Left lung (tissue), 4 donors: ENCODE measurements at regions not wholly inside any gene's neighbourhood (a gene's known extent, or its start where the extent isn't known, plus 50 kb on each side); places are given as distances from the start of the nearest gene placed in this dataset.

Experiments used
- ATAC-seq: fragments of 200-7000 bp; cut with Tn5 transposase; one replicate; pipeline ENCODE4 v1.9.1; 2020; ENCODE audit warnings: moderate library complexity
- DNase-seq, 4 donors: peaks; one replicate each; pipeline ENCODE4 v3.0.0-alpha.2; 2013 to 2020
- H3K27ac ChIP-seq, 2 donors: fragments of 200-600 bp; sonication (generic) in 1 of 2; one replicate each; pipeline versions ENCODE4 v1.5.0 to v1.8.0; 2020 to 2021
- H3K27me3 ChIP-seq, 2 donors: fragments of 200-600 bp; sonication (generic) in 1 of 2; one replicate each; pipeline versions ENCODE4 v1.5.0 to v1.8.0; 2020 to 2021
- H3K36me3 ChIP-seq, 2 donors: fragments of 200-600 bp; sonication (generic) in 1 of 2; one replicate each; pipeline versions ENCODE4 v1.5.0 to v1.8.0; 2020 to 2021
- H3K4me1 ChIP-seq, 2 donors: fragments of 200-600 bp; one replicate each; pipeline ENCODE4 v1.8.0; 2021
- H3K4me3 ChIP-seq, 2 donors: fragments of 200-600 bp; sonication (generic) in 1 of 2; one replicate each; pipeline versions ENCODE4 v1.5.0 to v1.8.0; 2020 to 2021; ENCODE audit warnings: mild to moderate bottlenecking in 1 of 2
- H3K9me3 ChIP-seq, 2 donors: fragments of 200-600 bp; sonication (generic) in 1 of 2; one replicate each; pipeline versions ENCODE4 v1.5.0 to v1.8.0; 2020 to 2021
- intact Hi-C, 2 donors: fragments of 100-400 bp; cut with DNase I; formaldehyde crosslinking; loops; one replicate each; pipeline versions ENCODE4 v1.11.2 to v1.14.2; 2022
- TF ChIP-seq, protein P1 (sequence below), 2 donors: fragments of 200-600 bp; sonication (generic) in 1 of 2; IDR thresholded peaks; one replicate each; pipeline versions ENCODE4 v1.5.0 to v1.8.0; 2021; ENCODE audit warnings: antibody characterized with exemption in 2 of 2
- donor health status: DM: no; HTN: yes; CAD: no.
- donor health status: DM: no; HTN: no; CAD: no.

DNA sequence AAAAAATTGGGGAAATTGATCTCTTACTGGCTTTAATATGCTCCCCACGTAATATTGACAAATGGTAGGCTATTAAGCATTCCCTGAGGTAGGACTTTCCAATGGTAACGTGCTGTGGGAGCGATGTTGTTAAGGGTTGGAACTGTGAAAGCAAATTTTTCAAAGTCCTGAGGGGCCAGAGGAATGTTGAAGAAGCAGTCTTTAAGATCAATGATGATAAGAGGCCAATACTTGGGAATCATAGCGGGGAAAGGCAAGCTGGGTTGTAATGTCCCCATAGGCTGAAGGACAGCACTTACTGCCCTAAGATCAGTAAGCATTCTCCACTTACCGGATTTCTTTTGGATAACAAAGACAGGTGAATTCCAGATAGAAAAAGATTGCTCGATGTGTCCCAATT lies 69.6 kb upstream of the ARL4D start:
- no peak overlapping the region for H3K27ac ChIP-seq
- H3K4me1 ChIP-seq = peaks cover 4 to 6% of the 10 kb centered on the region in 2 donors
- no peaks in the 10 kb centered on the region for H3K27me3 ChIP-seq
- TF ChIP-seq, protein P1, sequence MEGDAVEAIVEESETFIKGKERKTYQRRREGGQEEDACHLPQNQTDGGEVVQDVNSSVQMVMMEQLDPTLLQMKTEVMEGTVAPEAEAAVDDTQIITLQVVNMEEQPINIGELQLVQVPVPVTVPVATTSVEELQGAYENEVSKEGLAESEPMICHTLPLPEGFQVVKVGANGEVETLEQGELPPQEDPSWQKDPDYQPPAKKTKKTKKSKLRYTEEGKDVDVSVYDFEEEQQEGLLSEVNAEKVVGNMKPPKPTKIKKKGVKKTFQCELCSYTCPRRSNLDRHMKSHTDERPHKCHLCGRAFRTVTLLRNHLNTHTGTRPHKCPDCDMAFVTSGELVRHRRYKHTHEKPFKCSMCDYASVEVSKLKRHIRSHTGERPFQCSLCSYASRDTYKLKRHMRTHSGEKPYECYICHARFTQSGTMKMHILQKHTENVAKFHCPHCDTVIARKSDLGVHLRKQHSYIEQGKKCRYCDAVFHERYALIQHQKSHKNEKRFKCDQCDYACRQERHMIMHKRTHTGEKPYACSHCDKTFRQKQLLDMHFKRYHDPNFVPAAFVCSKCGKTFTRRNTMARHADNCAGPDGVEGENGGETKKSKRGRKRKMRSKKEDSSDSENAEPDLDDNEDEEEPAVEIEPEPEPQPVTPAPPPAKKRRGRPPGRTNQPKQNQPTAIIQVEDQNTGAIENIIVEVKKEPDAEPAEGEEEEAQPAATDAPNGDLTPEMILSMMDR (IDR thresholded peaks at IDR 0.05) = no peak
- no peaks in the 10 kb centered on the region for H3K36me3 ChIP-seq
- DNase-seq = no peak
- no peak overlapping the region for H3K4me3 ChIP-seq
- H3K9me3 ChIP-seq = no peaks in the 10 kb centered on the region
- intact Hi-C loops = no loop called here
- no peak for ATAC-seq

DNA sequence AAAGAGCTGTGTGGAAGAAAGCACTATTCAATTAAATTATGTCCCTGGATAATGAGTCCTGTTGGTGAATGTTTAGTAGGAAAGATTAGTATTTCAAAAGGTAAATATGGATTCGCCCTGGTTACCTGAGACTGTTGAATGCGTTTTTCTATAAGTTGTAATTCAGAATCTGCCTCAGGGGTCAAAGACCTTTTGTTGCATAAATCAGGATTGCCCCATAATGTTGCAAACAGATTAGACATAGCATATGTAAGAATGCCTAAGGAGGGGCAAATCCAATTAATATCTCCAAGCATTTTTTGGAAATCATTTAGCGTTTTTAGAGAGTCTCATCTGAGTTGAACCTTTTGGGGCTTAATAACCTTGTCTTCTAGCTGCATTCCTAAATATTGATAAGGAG lies 70.1 kb upstream of the ARL4D start:
- Histone ChIP-seq H3K27me3 (no peaks in the 10 kb centered on the region), H3K4me3 (no peak overlapping the region), H3K36me3 (no peaks in the 10 kb centered on the region), H3K9me3 (no peaks in the 10 kb centered on the region), H3K4me1 (peaks cover 0 to under 1% of the 10 kb centered on the region in 2 donors), H3K27ac (no peak overlapping the region)
- TF ChIP-seq, protein P1 (IDR thresholded peaks at IDR 0.05) = no peak
- ATAC-seq (no peak), DNase-seq (no peak)
- intact Hi-C loops = no loop called here

DNA sequence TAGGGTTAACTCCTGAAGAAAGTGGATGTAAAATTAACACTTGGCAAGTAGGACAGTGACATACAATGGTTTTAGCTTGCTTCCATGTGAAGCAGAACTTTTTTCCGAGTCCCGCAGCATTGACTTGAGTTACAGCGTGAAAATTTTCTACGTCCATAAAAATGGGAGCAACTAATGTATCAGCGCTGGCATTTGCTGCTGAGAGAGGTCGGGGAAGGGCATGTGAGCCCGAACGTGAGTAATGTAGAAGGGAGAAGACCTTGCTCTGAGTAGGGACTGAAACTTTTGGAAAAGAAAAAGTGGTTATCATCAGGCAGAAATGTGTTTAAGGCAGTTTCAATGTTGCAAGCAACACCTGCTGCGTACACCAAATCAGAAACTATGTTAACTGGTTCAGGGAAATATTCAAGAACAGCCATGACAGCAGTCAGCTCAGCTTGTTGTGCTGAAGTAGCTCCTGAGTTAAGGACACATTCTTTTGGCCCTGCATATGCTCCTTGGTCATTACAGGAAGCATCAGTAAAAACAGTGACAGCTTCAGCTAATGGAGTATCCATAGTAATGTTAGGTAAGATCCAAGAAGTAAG lies 70.9 kb upstream of the ARL4D start:
- Histone ChIP-seq H3K27ac (no peak overlapping the region), H3K36me3 (no peaks in the 10 kb centered on the region), H3K4me1 (no peaks in the 10 kb centered on the region), H3K4me3 (no peak overlapping the region), H3K27me3 (no peaks in the 10 kb centered on the region), H3K9me3 (no peaks in the 10 kb centered on the region)
- DNase-seq (no peak), ATAC-seq (peak; percentile 37)
- TF ChIP-seq, protein P1 (IDR thresholded peaks at IDR 0.05) = no peak
- intact Hi-C loops = no loop called here

DNA sequence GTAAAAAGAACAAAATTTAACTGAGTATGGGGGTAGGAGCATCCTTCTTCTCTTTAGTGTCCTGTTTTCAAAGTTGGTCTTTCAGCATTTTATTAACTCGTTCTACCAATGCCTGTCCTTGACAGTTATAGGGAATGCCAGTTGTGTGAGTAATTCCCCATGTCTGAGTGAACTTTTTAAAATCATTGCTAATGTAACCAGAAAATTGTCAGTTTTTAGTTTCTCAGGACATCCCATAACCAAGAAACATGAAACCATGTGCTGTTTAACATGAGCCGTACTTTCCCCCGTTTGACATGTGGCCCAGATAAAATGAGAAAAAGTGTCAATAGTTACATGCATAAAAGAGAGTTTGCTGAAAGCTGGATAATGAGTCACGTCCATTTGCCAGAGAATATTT lies 71.4 kb upstream of the ARL4D start:
- no peaks in the 10 kb centered on the region for H3K4me1 ChIP-seq
- DNase-seq (no peak), ATAC-seq (no peak)
- no peak overlapping the region for H3K4me3 ChIP-seq
- H3K36me3 ChIP-seq = no peaks in the 10 kb centered on the region
- intact Hi-C loops = no loop called here
- H3K27me3 ChIP-seq = no peaks in the 10 kb centered on the region
- no peak overlapping the region for H3K27ac ChIP-seq
- no peaks in the 10 kb centered on the region for H3K9me3 ChIP-seq
- TF ChIP-seq, protein P1 (IDR thresholded peaks at IDR 0.05) = no peak

DNA sequence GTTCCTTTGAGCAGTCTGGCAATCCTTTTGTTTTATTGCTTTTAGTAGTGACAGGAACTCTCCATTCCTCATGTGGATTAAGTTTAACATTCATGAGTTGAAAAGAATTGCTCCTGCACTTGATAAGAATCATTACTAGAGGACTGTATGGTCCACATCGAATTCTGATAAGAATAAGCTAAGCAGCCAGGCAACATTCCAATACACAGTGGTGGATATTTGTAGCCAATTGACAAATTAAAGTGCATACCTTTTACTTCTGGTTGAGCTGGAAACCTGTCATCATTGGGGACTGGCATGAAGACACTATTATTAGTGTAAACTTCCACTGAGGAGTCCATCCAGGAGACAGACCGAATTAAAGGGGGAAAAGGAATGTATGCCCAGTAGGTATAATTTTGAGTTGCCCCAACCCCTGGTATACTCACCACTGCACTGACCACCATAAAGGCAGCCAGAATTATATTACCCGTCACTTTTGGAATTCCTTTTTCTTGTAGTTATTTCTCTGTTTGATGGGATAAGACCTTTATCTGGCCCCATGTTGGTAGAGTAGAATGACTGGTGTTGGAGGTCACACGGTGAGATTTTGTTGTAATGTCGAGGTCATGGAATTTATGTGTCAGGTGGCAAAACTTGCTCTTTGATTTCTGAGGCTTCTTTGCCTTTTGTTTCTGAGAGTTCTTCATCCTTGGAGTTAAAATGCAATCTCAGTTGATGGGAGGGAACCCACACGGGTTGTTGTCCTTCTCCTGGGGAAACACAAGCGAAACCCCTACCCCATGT lies 72.1 kb upstream of the ARL4D start:
- no peak overlapping the region for H3K27ac ChIP-seq
- no peaks in the 10 kb centered on the region for H3K27me3 ChIP-seq
- H3K36me3 ChIP-seq = no peaks in the 10 kb centered on the region
- TF ChIP-seq, protein P1 (IDR thresholded peaks at IDR 0.05) = no peak
- H3K9me3 ChIP-seq = no peaks in the 10 kb centered on the region
- DNase-seq (no peak), ATAC-seq (no peak)
- H3K4me1 ChIP-seq = no peaks in the 10 kb centered on the region
- H3K4me3 ChIP-seq = no peak overlapping the region
- intact Hi-C loops = no loop called here
